MCF 10A (cell line): ENCODE measurements at regions not wholly inside any gene's neighbourhood (a gene's known extent, or its start where the extent isn't known, plus 50 kb on each side); places are given as distances from the start of the nearest gene placed in this dataset.

Experiments
- BruUV-seq: library from RNA; stranded (reverse); fragments of 400-500 nt; replicated peaks from 2 replicates; lab custom pipeline; 2021; lab: Mats Ljungman, UMichigan
- CTCF ChIA-PET: fragments of 300-600 bp; sonication (Branson Sonifier 250); formaldehyde crosslinking; extraction: SDS; loops from one replicate; lab custom pipeline; 2021; ENCODE audit warnings: antibody characterized with exemption, inconsistent platforms; lab: Yijun Ruan, JAX
- POLR2A ChIA-PET: fragments of 300-600, 350-650 bp; sonication (Branson Sonifier 250); formaldehyde crosslinking; extraction: SDS; loops from one replicate; lab custom pipeline; 2020; ENCODE audit warnings: antibody characterized with exemption, inconsistent platforms; lab: Yijun Ruan, JAX
- DNase-seq: peaks from one replicate; pipeline ENCODE4 v3.0.0-alpha.2; 2018; ENCODE audit not compliant: unreplicated experiment
- H3K27ac Mint-ChIP-seq: one replicate; pipeline ENCODE4 v1.8.0; 2022; ENCODE audit warnings: mild to moderate bottlenecking, low read depth, mixed read lengths; ENCODE audit not compliant: unreplicated experiment
- H3K27me3 Mint-ChIP-seq: one replicate; pipeline ENCODE4 v1.8.0; 2022; ENCODE audit warnings: mixed read lengths; ENCODE audit not compliant: insufficient read depth, unreplicated experiment
- H3K36me3 Mint-ChIP-seq: one replicate; pipeline ENCODE4 v1.8.0; 2022; ENCODE audit warnings: mild to moderate bottlenecking, moderate library complexity, mixed read lengths; ENCODE audit not compliant: insufficient read depth, unreplicated experiment
- H3K4me1 Mint-ChIP-seq: one replicate; pipeline ENCODE4 v1.8.0; 2022; ENCODE audit warnings: mixed read lengths; ENCODE audit not compliant: insufficient read depth, unreplicated experiment
- H3K4me3 Mint-ChIP-seq: one replicate; pipeline ENCODE4 v1.8.0; 2022; ENCODE audit warnings: mild to moderate bottlenecking, moderate library complexity, mixed read lengths; ENCODE audit not compliant: unreplicated experiment
- H3K9me3 Mint-ChIP-seq: one replicate; pipeline ENCODE4 v1.8.0; 2022; ENCODE audit warnings: mixed read lengths; ENCODE audit not compliant: unreplicated experiment
- CTCF ChIP-seq: fragments of 200-600 bp; IDR thresholded peaks from one replicate; pipeline ENCODE4 v1.8.0; 2022; ENCODE audit warnings: antibody characterized with exemption, mild to moderate bottlenecking; ENCODE audit not compliant: unreplicated experiment
- intact Hi-C: fragments of 100-400 bp; cut with micrococcal nuclease; formaldehyde crosslinking; loops from 2 replicates; pipeline ENCODE4 v1.14.1; 2022

GRCh38 chrX:95318882-95319281 lies 1365.8 kb upstream of the DIAPH2 start:
- no peak overlapping the region for H3K27ac Mint-ChIP-seq
- DNase-seq = peak; percentile 28
- BruUV-seq = no TSS peak
- no peak overlapping the region for H3K4me3 Mint-ChIP-seq
- peaks cover 39% of the 10 kb centered on the region for H3K27me3 Mint-ChIP-seq
- POLR2A ChIA-PET = no interaction called here
- no peaks in the 10 kb centered on the region for H3K9me3 Mint-ChIP-seq
- intact Hi-C loops = no loop called here
- H3K4me1 Mint-ChIP-seq = no peaks in the 10 kb centered on the region
- peak; percentile 28 for TF ChIP-seq CTCF
- CTCF ChIA-PET = interaction anchor here (0.6 to 1.3 kb wide), 4 partner anchors 16 to 241 kb away, joined by 3 read pairs; no protein-coding TSS in a partner anchor
- H3K36me3 Mint-ChIP-seq = no peaks in the 10 kb centered on the region

- H3K27me3 Mint-ChIP-seq = peaks cover 14% of the 10 kb centered on the region
- intact Hi-C loops = no loop called here
Measured at GRCh38 chrX:95325185-95325584, 1359.5 kb upstream of the DIAPH2 start.

GRCh38 chrX:95330292-95330691 lies 1354.3 kb upstream of the DIAPH2 start:
- Mint-ChIP-seq H3K36me3 (no peaks in the 10 kb centered on the region), H3K4me3 (no peak overlapping the region), H3K27me3 (peaks cover 45% of the 10 kb centered on the region), H3K4me1 (no peaks in the 10 kb centered on the region), H3K9me3 (peaks cover 7% of the 10 kb centered on the region), H3K27ac (no peak overlapping the region)
- no peak for TF ChIP-seq CTCF
- intact Hi-C loops = no loop called here
- no TSS peak for BruUV-seq
- no peak for DNase-seq
- ChIA-PET POLR2A (no interaction called here), CTCF (no interaction called here)

More at GRCh38 chrX:95325185-95325584, 1359.5 kb upstream of the DIAPH2 start:
- BruUV-seq = no TSS peak
- H3K27ac Mint-ChIP-seq = no peak overlapping the region
- no peak overlapping the region for H3K4me3 Mint-ChIP-seq
- ChIA-PET CTCF (no interaction called here), POLR2A (no interaction called here)
- DNase-seq = no peak
- no peak for TF ChIP-seq CTCF
- no peaks in the 10 kb centered on the region for H3K36me3 Mint-ChIP-seq
- no peaks in the 10 kb centered on the region for H3K9me3 Mint-ChIP-seq
- H3K4me1 Mint-ChIP-seq = no peaks in the 10 kb centered on the region

- no peak for DNase-seq
- Mint-ChIP-seq H3K4me3 (no peak overlapping the region), H3K27ac (no peak overlapping the region), H3K36me3 (no peaks in the 10 kb centered on the region), H3K27me3 (peaks cover 48% of the 10 kb centered on the region), H3K9me3 (peaks cover 7% of the 10 kb centered on the region), H3K4me1 (no peaks in the 10 kb centered on the region)
- no peak for TF ChIP-seq CTCF
- ChIA-PET POLR2A (interaction anchor here (0.6 kb wide), 1 partner anchor 1128 kb away, joined by 4 read pairs; no protein-coding TSS in a partner anchor), CTCF (no interaction called here)
- intact Hi-C loops = no loop called here
- no TSS peak for BruUV-seq
Measured at GRCh38 chrX:95332530-95332929, 1352.1 kb upstream of the DIAPH2 start.
